Esophagus mucosa (tissue), 1 donor: ENCODE measurements at regions not wholly inside any gene's neighbourhood (a gene's known extent, or its start where the extent isn't known, plus 50 kb on each side); places are given as distances from the start of the nearest gene placed in this dataset.

ENCODE experiments used
- ATAC-seq: fragments of 200-7000 bp; cut with Tn5 transposase; one replicate; pipeline ENCODE4 v1.9.1; 2020
- donor health status: DM: yes; HTN: yes; CAD: no.

DNA sequence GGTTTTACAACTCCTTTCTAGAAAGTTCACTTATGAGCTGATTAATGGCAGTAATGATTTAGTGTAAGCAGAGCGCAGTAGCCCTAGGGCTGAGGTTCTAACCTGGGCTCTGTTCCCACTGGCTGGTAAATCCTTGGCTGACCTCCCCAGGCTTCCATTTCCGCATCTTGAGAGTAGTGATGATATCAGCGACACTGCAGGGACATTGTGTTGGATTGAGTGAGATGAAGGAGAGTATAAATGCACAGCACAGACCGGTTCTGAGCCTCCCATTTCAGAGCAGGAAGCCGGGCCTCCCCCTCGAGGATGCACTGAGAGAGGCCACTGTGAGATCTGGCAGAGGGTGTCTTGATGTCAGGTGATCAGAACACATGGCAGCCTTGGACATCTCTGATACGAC is 477.2 kb upstream of the SULF2 start:
- no peak for ATAC-seq

DNA sequence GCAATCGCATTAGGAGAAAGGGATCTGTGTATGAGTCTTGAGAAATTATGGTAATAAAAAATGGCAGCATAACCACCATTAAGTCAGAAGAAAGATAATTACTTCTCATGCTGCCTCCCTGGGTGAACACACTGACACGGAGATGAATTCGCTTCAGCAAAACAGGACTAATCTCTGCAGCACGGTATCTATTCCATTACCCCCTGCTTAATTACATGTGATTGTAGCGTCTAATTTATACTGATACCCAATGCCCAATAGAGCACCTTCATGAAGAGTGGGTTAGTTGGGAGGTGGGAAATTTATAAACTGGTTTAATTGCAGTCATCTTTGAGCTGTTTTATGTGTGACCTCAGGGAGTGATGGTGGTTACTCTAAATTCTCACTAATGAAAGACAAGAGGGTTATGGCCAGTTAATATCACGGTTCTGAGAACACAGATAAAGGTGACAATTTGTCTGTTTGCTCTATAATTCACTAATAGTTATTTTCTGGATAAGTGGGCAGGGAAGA is 476.2 kb upstream of the SULF2 start:
- no peak for ATAC-seq

DNA sequence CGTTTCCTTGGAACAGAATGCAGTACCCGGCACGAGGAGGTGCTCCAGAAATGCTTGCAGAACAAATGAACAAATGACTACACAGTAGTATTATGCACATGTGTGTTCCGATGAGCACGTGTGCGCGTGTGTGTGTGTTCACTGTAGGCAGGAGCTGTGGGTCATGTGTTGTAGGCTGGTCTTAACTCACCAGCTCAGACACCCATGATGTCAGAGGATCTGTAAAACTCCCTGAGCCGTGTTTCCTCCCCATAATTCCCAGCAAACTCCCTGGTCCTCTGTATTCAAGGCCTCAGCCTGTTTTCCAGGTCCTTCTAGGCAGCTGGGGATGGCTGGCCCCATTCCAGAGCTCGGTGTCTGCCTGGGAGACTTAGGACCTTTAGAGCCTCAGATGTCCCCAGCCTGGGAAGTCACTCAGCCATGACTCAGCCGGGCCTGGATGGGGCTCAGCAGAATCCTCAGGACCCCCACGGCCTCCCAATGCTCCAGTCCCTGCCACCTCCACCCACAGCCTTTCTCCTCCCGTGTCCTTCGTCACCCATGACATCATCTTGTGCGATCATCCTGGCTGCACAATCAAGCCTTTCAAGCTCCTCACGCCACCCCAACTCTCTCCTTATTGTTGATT is 475.0 kb upstream of the SULF2 start:
- no peak for ATAC-seq

GRCh38 chr20:48259456-48259855 is 474.2 kb upstream of the SULF2 start:
- ATAC-seq = no peak

DNA sequence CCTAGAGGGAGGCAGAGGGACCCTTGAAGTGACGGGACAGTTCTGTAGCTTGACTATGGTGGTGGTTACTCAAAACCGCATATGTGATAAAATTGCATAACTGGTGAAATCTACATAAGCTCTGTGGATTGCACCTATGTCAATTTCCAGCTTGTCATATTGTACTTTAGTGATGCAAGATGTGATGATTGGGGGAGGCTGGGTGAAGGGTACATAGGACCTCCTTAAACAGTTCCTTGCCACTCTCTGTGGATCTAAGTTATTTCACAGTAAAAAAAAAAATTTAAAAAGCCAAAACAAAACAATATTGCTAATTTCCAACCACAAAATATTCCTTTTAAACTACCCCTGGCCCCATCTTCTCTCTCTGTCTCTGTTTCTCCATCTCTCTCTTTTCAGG is 472.6 kb upstream of the SULF2 start:
- ATAC-seq = no peak

GRCh38 chr20:48247961-48248360 is 462.7 kb upstream of the SULF2 start:
- no peak for ATAC-seq

DNA sequence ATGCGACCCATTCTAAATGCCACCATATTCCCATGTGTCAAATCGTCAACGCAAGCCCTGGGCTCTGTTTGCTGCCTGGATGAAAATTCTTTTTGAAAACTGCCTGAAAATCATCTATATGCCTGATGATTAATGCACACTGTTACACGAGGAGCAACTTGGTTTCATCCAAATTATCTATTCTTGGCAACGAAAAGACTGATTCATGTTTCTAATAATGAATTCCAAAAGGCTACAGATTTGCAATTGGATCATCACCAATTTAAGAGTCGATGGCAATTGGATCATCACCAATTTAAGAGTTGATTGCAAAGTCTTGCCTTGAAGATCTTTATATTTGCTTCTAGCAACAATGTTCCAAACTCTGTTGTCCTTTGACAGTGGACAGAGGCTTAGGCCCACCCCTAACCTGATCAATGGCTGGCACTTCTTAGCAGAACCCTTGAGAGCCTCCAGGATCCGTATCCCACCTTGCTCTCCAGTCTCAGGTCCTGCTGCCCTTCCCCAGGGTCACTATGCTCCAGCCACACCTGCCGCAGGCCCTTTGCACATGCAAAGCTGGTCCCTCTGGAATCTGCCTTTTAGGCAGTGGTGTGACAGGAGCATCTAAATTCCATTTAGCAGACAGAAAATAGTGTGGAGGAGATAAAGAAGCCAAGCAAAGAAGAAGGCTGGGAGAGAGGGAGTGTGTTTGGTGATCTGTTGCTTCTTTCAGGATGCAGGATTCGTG is 460.9 kb upstream of the SULF2 start:
- ATAC-seq = no peak

DNA sequence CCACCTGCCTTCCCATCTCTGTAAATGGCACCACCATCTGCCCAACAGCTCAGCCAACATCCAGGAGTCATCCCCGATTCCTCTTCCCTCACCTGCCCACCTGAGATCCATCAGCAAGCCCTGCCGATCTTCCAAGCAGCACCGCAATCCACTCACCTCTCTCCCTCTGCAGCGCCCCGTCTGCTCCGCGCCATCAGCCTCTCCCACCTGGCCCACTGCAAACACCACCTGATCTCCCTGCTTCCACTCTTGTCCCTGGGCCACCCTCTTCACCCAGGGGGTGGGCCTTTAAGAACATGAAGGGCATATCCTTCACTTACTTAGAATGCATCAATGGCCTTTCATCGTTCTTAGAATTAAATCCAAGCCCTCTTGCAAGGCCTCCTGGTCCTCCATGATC is 457.3 kb upstream of the SULF2 start:
- no peak for ATAC-seq

GRCh38 chr20:48241482-48241881 is 456.2 kb upstream of the SULF2 start:
- no peak for ATAC-seq

GRCh38 chr20:48238781-48239180 is 453.5 kb upstream of the SULF2 start:
- ATAC-seq = no peak

- no peak for ATAC-seq
Observed at GRCh38 chr20:48238326-48238725, 453.0 kb upstream of the SULF2 start.

DNA sequence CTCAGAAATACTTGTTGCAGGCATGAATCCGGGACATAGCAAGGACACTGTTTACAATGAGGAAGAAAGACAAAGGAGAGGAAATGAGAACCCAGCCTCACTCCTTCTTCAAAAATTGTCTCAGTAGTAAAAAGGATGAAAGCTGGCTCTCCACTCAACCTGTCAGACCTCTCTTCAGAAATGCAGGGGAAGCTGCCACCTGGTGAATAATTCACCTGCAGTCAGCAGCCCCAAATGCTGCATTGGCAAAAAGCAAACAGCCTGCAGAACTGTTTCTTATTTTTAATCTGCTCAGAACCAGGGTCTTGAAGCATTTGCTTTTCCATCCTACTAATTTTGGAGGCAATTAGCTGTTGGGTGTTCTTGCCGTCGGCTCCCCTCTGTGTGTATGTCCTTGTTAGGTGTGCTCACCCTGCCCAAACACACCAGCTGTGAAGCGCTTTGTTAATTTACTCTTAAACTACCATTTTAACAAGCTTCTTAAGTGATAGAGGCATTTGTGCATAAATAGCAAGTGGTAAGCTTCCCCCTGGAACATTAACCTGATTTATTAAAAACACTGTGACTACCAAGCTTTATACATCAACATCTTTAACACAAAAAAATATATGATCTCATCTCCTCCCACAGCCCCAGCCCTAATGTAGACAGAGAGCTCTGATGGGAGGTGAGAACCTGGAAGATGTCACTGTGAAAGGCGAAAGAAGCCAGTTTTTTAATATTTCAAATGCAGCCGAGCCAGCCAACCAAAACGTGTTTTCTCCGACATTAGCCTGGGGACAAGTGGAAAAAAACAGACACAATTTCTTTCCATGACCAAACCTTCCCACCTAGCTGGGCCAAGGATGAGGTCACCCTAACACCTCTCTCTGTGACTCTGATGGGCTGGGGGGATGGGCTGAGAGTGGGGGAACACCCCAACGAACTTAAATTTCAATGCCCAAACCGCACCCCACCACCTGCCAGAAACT is 451.0 kb upstream of the SULF2 start:
- no peak for ATAC-seq

DNA sequence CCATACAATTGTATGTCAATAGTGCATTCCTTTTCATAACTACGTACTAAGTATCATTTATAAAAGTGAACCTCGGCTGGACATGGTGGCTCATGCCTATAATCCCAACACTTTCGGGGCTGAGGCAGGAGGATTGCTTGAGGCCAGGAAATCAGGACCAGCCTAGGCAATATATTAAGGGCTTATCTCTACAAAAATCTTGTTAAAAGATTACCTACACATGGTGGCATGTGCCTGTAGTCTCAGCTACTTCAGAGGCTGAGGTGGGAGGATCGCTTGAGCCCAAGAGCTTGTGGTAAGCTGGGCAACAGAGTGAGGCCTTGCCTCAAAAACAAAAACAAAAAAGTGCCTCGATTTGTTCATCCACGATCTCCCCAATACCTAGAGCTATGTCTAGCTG is 449.7 kb upstream of the SULF2 start:
- no peak for ATAC-seq

DNA sequence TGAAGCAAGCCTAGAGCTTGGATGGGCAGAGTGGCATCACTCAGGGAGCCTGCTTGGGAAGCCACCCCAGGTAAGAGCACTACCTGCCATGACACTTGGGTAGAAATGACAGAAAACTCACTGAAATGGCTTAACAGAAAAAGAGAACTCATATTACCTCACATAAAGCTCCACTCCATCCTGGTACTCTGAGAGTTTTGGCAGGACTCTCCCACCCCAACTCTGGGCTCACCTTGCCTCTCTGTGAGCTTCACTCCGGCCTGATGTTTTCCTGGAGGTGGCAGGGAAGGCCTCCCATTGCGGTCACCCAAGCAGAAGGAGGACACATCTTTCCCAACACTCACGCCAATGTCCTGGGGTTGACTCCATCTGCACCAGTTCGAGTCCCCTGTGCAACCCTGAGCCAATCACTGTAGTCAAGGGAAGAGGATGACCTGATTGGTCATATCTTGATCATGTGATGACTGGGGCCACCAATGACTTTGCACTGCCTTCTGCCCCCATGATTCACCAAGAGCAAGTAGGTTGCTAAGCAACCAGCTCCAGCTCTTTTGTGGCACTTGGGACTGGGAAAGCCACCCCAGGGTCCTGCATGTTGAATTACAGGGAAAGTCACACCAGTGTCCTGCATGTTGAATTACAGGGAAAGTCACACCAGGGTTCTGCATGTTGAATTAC is 446.1 kb upstream of the SULF2 start:
- no peak for ATAC-seq

GRCh38 chr20:48230216-48230615 is 444.9 kb upstream of the SULF2 start:
- ATAC-seq = no peak

DNA sequence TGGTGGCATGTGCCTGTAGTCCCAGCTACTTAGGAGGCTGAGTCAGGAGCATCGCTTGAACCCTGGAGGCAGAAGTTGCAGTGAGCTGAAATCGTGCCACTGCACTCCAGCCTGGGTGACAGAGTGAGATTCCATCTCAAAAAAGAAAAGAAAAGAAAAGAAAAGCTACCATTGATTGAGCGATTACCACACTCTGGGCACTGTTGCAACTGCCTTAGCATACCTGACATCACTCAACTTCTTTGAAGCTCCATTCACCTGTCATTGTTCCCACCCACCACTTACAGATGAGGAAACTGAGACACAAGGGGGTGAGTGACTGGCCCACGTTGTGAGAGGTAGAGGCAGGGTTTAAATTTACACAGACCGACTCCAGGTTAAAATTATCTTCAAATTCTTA is 442.1 kb upstream of the SULF2 start:
- ATAC-seq = no peak

DNA sequence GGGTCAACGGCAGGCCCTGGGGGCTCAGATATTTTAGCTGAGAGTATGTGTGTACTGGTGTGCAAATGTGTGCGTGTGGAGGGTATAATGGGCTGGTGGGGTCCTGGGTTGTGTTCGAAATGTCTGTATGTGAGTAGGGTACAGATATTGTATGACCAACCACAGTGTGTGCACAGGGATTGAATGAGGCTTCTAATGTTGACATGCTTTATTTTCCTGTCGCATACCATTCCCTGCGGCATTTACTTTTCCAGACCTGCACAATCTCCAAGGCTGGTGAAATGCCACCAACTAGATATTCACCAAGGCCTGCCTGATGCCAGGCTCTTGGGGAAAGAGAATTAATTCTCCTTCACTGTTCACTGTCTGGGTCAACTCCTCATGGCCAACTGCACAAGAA is 441.4 kb upstream of the SULF2 start:
- no peak for ATAC-seq

GRCh38 chr20:48224533-48225050 is 439.3 kb upstream of the SULF2 start:
- no peak for ATAC-seq

GRCh38 chr20:48223715-48224114 is 438.4 kb upstream of the SULF2 start:
- ATAC-seq = no peak

GRCh38 chr20:48222595-48223180 is 437.4 kb upstream of the SULF2 start:
- no peak for ATAC-seq

DNA sequence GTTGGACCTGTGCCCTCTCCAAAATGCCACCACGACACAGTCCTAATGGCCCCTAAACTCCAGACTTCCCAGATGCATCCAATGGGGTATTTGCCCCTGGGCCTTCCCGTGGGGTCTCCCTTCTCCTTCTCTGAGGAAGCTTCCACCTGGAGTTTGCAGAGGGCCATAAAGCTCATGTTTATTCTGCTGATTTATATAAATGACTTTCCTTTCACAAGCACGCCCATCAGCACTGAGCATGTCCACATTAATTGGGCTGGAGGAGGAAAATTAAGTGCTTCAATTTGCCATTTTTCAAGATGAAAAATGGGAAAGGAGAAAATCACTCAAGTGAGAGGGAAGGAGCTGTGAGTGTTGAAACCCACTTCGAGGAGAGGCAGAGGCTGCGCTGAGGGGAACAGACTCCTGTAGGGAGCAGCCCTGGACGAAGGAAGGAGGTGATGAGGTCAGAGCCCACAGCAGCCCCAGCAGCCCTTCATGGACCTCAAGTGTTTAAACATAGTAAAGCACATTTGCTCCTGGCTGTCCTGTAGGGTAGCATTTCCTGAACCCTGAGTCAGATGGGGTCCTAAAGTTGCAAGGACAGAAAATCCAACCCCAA is 434.9 kb upstream of the SULF2 start:
- no peak for ATAC-seq

DNA sequence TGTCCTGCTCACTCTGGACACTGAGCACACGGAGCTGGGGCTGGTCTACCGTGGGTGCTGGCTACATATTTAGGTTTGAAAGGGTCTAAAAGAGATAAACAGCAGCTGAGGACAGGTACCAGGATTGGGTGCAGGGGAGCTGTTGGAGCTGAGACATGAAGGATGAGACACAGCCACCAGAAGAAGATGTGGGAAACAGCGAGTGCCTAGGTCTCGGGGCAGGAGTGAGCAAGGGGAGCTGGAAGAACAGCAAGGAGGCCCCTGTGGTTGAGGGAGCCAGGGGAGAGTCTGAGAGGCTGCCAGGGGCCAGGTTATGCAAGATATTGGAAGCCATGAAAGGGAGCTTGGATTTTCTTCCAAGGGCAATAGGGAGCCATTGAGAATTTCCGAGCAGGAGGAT is 434.0 kb upstream of the SULF2 start:
- ATAC-seq = no peak
